WTC11 (cell line): ENCODE measurements at regions not wholly inside any gene's neighbourhood (a gene's known extent, or its start where the extent isn't known, plus 50 kb on each side); places are given as distances from the start of the nearest gene placed in this dataset.

Source experiments
- ATAC-seq: fragments of 200-7000 bp; cut with Tn5 transposase; 2 replicates; pipeline ENCODE4 v1.10.0; 2021; ENCODE audit warnings: mild to moderate bottlenecking, moderate library complexity
- CTCF ChIA-PET: fragments of 300-600 bp; sonication (Branson Sonifier 250); formaldehyde crosslinking; loops from one replicate; lab custom pipeline; 2021; ENCODE audit warnings: antibody characterized with exemption; lab: Charles Lee
- POLR2A ChIA-PET: fragments of 350-600 bp; sonication (Branson Sonifier 250); formaldehyde crosslinking; loops from one replicate; lab custom pipeline; 2021; ENCODE audit warnings: antibody characterized with exemption; lab: Charles Lee
- DNase-seq: peaks from one replicate; pipeline ENCODE4 v3.0.0; 2021; ENCODE audit warnings: low spot score
- H3K27ac Mint-ChIP-seq: 2 replicates; pipeline ENCODE4 v1.8.0; 2021; ENCODE audit warnings: mixed read lengths
- H3K27me3 Mint-ChIP-seq: 2 replicates; pipeline ENCODE4 v1.8.0; 2021; ENCODE audit warnings: low read depth, mild to moderate bottlenecking, moderate library complexity, mixed read lengths
- H3K36me3 Mint-ChIP-seq: 2 replicates; pipeline ENCODE4 v1.8.0; 2021; ENCODE audit warnings: mixed read lengths
- H3K4me1 Mint-ChIP-seq: 2 replicates; pipeline ENCODE4 v1.8.0; 2022; ENCODE audit warnings: mixed read lengths
- H3K4me3 Mint-ChIP-seq: 2 replicates; pipeline ENCODE4 v1.8.0; 2021; ENCODE audit warnings: mild to moderate bottlenecking, moderate library complexity, mixed read lengths
- H3K9me3 Mint-ChIP-seq: 2 replicates; pipeline ENCODE4 v1.8.0; 2021; ENCODE audit warnings: mixed read lengths
- EMX1 ChIP-seq: fragments of 250-450 bp; sonication (Bioruptor Pico); IDR thresholded peaks from 2 replicates; pipeline ENCODE4 v1.8.0; 2021; ENCODE audit warnings: mild to moderate bottlenecking
- GRHL2 ChIP-seq: fragments of 250-450 bp; sonication (Bioruptor Pico); IDR thresholded peaks from 2 replicates; pipeline ENCODE4 v1.8.0; 2022; ENCODE audit warnings: mild to moderate bottlenecking, moderate library complexity; ENCODE audit not compliant: insufficient replicate concordance, severe bottlenecking
- KAT7 ChIP-seq: sonication (generic); formaldehyde crosslinking; IDR thresholded peaks from 2 replicates; pipeline ENCODE4 v1.8.1; 2023; ENCODE audit warnings: missing genetic modification reagents, mild to moderate bottlenecking, borderline replicate concordance
- NFYB ChIP-seq: sonication (generic); formaldehyde crosslinking; conservative IDR thresholded peaks from 2 replicates; pipeline ENCODE4 v1.8.0; 2022; ENCODE audit warnings: low read depth, missing genetic modification reagents
- NR2C2 ChIP-seq: sonication (generic); formaldehyde crosslinking; IDR thresholded peaks from 2 replicates; pipeline ENCODE4 v1.8.0; 2022; ENCODE audit warnings: mild to moderate bottlenecking, missing genetic modification reagents
- OVOL2 ChIP-seq: fragments of 250-450 bp; sonication (Bioruptor Pico); IDR thresholded peaks from 2 replicates; pipeline ENCODE4 v1.9.0; 2021; ENCODE audit warnings: mild to moderate bottlenecking, borderline replicate concordance
- RELA ChIP-seq: sonication (generic); formaldehyde crosslinking; IDR thresholded peaks from 2 replicates; pipeline ENCODE4 v1.8.1; 2022; ENCODE audit warnings: missing genetic modification reagents, mild to moderate bottlenecking, borderline replicate concordance
- TCF7 ChIP-seq: sonication (generic); formaldehyde crosslinking; IDR thresholded peaks from 2 replicates; pipeline ENCODE4 v1.8.0; 2022; ENCODE audit warnings: mild to moderate bottlenecking, low read depth, missing genetic modification reagents, moderate library complexity
- TF ChIP-seq, protein P1 (sequence below): sonication (generic); formaldehyde crosslinking; IDR thresholded peaks from 2 replicates; pipeline ENCODE4 v1.8.0; 2022; ENCODE audit warnings: mild to moderate bottlenecking, missing genetic modification reagents
- TF ChIP-seq, protein P2 (sequence below): sonication (generic); formaldehyde crosslinking; IDR thresholded peaks from 2 replicates; pipeline ENCODE4 v1.8.1; 2022; ENCODE audit warnings: low read depth, missing genetic modification reagents, borderline replicate concordance
- TF ChIP-seq, protein P3 (sequence below): sonication (generic); formaldehyde crosslinking; IDR thresholded peaks from 2 replicates; pipeline ENCODE4 v1.8.1; 2022; ENCODE audit warnings: mild to moderate bottlenecking, missing genetic modification reagents, moderate library complexity, borderline replicate concordance
- TF ChIP-seq, protein P4 (sequence below): sonication (generic); formaldehyde crosslinking; IDR thresholded peaks from 2 replicates; pipeline ENCODE4 v1.8.1; 2023; ENCODE audit warnings: mild to moderate bottlenecking, missing genetic modification reagents
- TF ChIP-seq, protein P5 (sequence below): sonication (generic); formaldehyde crosslinking; IDR thresholded peaks from 2 replicates; pipeline ENCODE4 v1.8.1; 2023; ENCODE audit warnings: mild to moderate bottlenecking, missing genetic modification reagents, moderate library complexity
- TF ChIP-seq, protein P6 (sequence below): sonication (generic); formaldehyde crosslinking; conservative IDR thresholded peaks from 2 replicates; pipeline ENCODE4 v1.8.1; 2022; ENCODE audit warnings: mild to moderate bottlenecking, missing genetic modification reagents
- TF ChIP-seq, protein P7 (sequence below): fragments of 250-450 bp; sonication (Bioruptor Pico); conservative IDR thresholded peaks from 2 replicates; pipeline ENCODE4 v1.9.0; 2021; ENCODE audit warnings: mild to moderate bottlenecking
- TF ChIP-seq, protein P8 (sequence below): sonication (generic); formaldehyde crosslinking; conservative IDR thresholded peaks from 2 replicates; pipeline ENCODE4 v1.8.1; 2023; ENCODE audit warnings: mild to moderate bottlenecking, low read depth, missing genetic modification reagents, moderate library complexity
- TF ChIP-seq, protein P9 (sequence below): sonication (generic); formaldehyde crosslinking; IDR thresholded peaks from 2 replicates; pipeline ENCODE4 v1.8.1; 2023; ENCODE audit warnings: mild to moderate bottlenecking, missing genetic modification reagents

DNA sequence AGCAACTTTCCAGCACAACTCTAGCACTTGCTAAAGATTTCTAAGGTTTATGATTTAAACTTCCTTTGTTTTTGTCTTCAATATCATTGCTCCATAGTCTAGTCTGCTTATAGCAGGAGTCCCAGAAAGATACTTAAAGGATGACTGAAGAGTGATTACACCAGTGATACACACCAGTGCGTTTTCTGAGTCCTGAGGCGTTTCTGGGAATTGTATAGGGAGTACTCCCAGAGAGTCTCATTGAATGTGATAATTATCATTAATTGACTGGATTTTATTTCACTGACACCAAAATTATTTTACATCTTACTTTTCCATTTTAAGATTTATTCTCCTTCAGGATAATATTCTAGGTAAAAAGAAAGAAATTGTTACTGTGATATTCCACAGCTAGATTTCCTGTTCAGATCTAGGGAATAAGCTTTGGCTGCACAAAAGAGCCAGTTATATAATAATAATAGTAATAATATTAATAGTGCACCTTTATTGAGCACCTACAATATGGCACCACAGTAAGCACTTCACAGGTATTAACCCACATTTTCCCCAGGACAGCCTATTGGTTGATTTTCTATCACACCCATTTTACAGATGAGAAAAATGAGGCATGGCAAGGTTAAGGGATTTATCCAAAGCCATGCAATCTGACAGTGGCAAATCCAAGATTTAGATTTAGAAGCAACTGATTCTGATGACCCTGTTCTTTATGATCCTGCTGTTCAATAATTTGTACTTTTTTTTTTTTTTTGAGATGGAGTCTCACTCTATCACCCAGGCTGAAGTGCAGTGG lies 62.6 kb downstream of the IRX5 start:
- no peaks in the 10 kb centered on the region for H3K9me3 Mint-ChIP-seq
- no peaks in the 10 kb centered on the region for H3K27me3 Mint-ChIP-seq
- no peak for ATAC-seq
- H3K36me3 Mint-ChIP-seq = no peaks in the 10 kb centered on the region
- H3K27ac Mint-ChIP-seq = no peak overlapping the region
- CTCF ChIA-PET = no interaction called here
- TF ChIP-seq, protein P1, sequence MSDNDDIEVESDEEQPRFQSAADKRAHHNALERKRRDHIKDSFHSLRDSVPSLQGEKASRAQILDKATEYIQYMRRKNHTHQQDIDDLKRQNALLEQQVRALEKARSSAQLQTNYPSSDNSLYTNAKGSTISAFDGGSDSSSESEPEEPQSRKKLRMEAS (CRISPR knock-in tag) = no peak
- TF ChIP-seq, protein P2, sequence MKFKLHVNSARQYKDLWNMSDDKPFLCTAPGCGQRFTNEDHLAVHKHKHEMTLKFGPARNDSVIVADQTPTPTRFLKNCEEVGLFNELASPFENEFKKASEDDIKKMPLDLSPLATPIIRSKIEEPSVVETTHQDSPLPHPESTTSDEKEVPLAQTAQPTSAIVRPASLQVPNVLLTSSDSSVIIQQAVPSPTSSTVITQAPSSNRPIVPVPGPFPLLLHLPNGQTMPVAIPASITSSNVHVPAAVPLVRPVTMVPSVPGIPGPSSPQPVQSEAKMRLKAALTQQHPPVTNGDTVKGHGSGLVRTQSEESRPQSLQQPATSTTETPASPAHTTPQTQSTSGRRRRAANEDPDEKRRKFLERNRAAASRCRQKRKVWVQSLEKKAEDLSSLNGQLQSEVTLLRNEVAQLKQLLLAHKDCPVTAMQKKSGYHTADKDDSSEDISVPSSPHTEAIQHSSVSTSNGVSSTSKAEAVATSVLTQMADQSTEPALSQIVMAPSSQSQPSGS (CRISPR knock-in tag) = no peak
- TF ChIP-seq TCF7 (CRISPR knock-in tag) (no peak), EMX1 (CRISPR knock-in tag) (no peak), KAT7 (CRISPR knock-in tag) (no peak), NFYB (no peak), RELA (CRISPR knock-in tag) (no peak), NR2C2 (CRISPR knock-in tag) (no peak)
- TF ChIP-seq, protein P3, sequence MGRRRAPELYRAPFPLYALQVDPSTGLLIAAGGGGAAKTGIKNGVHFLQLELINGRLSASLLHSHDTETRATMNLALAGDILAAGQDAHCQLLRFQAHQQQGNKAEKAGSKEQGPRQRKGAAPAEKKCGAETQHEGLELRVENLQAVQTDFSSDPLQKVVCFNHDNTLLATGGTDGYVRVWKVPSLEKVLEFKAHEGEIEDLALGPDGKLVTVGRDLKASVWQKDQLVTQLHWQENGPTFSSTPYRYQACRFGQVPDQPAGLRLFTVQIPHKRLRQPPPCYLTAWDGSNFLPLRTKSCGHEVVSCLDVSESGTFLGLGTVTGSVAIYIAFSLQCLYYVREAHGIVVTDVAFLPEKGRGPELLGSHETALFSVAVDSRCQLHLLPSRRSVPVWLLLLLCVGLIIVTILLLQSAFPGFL = no peak
- TF ChIP-seq, protein P4, sequence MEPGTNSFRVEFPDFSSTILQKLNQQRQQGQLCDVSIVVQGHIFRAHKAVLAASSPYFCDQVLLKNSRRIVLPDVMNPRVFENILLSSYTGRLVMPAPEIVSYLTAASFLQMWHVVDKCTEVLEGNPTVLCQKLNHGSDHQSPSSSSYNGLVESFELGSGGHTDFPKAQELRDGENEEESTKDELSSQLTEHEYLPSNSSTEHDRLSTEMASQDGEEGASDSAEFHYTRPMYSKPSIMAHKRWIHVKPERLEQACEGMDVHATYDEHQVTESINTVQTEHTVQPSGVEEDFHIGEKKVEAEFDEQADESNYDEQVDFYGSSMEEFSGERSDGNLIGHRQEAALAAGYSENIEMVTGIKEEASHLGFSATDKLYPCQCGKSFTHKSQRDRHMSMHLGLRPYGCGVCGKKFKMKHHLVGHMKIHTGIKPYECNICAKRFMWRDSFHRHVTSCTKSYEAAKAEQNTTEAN (CRISPR knock-in tag) = no peak
- TF ChIP-seq, protein P5, sequence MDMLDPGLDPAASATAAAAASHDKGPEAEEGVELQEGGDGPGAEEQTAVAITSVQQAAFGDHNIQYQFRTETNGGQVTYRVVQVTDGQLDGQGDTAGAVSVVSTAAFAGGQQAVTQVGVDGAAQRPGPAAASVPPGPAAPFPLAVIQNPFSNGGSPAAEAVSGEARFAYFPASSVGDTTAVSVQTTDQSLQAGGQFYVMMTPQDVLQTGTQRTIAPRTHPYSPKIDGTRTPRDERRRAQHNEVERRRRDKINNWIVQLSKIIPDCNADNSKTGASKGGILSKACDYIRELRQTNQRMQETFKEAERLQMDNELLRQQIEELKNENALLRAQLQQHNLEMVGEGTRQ (CRISPR knock-in tag) = no peak
- TF ChIP-seq, protein P6, sequence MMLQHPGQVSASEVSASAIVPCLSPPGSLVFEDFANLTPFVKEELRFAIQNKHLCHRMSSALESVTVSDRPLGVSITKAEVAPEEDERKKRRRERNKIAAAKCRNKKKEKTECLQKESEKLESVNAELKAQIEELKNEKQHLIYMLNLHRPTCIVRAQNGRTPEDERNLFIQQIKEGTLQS = no peak
- TF ChIP-seq, protein P7, sequence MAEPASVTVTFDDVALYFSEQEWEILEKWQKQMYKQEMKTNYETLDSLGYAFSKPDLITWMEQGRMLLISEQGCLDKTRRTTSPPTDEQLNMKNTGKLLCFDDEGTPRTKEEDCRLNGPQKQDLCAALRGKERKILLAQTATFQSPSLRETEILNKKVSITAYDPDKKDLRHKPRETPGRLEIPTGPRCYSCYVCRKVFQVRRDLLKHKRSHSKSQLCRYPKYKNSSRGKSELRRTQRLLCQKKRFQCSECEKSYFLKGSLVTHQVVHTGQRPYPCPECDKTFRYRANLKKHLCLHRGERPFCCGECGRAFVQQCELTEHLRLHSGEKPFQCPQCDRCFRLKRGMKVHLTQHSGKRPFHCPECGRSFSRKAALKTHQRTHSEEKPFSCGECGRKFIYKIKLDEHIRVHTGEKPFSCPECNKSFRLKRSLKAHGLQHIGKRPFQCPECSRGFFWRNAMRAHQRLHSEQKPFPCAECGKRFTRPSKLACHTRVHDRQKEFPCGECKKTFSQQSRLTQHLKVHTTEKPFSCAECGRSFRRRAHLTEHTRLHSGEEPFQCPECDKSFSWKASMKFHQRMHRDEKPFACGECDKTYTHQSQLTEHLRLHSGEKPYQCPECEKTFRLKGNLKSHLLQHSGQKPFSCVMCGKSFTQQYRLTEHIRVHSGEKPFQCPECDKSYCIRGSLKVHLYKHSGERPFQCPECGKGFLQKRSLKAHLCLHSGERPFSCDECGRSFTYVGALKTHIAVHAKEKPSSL (CRISPR knock-in tag) = no peak
- no peaks in the 10 kb centered on the region for H3K4me1 Mint-ChIP-seq
- no peak overlapping the region for H3K4me3 Mint-ChIP-seq
- POLR2A ChIA-PET = no interaction called here
- no peak for DNase-seq

DNA sequence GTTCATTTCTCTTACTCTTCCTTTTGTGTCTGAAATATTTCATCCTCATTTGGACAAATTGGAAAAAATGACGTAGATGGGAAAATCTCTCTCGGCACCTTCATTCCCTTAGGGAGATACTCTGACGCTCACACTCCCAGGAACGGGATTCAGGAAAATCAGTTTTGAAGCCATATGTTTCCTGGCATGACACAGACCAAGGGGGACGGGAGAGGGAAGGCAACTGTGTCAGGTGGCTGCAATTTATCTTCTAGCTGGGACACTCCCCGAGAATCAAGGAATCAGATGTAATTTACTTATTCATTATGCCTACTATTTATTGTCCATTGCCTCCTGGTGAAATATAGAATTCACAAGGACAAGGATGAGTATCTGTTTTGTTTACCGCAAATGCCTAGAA lies 65.5 kb downstream of the IRX5 start:
- H3K36me3 Mint-ChIP-seq = no peaks in the 10 kb centered on the region
- no peaks in the 10 kb centered on the region for H3K27me3 Mint-ChIP-seq
- no peak overlapping the region for H3K27ac Mint-ChIP-seq
- ATAC-seq (no peak), DNase-seq (no peak)
- H3K9me3 Mint-ChIP-seq = no peaks in the 10 kb centered on the region
- no peak overlapping the region for H3K4me3 Mint-ChIP-seq
- CTCF ChIA-PET = interaction anchor here (1.3 kb wide), 1 partner anchor 39 kb away, joined by 3 read pairs; no protein-coding TSS in a partner anchor
- POLR2A ChIA-PET = no interaction called here
- no peaks in the 10 kb centered on the region for H3K4me1 Mint-ChIP-seq
- TF ChIP-seq GRHL2 (CRISPR knock-in tag) = no peak
- TF ChIP-seq, protein P8, sequence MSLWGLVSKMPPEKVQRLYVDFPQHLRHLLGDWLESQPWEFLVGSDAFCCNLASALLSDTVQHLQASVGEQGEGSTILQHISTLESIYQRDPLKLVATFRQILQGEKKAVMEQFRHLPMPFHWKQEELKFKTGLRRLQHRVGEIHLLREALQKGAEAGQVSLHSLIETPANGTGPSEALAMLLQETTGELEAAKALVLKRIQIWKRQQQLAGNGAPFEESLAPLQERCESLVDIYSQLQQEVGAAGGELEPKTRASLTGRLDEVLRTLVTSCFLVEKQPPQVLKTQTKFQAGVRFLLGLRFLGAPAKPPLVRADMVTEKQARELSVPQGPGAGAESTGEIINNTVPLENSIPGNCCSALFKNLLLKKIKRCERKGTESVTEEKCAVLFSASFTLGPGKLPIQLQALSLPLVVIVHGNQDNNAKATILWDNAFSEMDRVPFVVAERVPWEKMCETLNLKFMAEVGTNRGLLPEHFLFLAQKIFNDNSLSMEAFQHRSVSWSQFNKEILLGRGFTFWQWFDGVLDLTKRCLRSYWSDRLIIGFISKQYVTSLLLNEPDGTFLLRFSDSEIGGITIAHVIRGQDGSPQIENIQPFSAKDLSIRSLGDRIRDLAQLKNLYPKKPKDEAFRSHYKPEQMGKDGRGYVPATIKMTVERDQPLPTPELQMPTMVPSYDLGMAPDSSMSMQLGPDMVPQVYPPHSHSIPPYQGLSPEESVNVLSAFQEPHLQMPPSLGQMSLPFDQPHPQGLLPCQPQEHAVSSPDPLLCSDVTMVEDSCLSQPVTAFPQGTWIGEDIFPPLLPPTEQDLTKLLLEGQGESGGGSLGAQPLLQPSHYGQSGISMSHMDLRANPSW (CRISPR knock-in tag) = no peak
- no peak for TF ChIP-seq OVOL2 (CRISPR knock-in tag)
- TF ChIP-seq, protein P1 (CRISPR knock-in tag) = no peak
- TF ChIP-seq, protein P9, sequence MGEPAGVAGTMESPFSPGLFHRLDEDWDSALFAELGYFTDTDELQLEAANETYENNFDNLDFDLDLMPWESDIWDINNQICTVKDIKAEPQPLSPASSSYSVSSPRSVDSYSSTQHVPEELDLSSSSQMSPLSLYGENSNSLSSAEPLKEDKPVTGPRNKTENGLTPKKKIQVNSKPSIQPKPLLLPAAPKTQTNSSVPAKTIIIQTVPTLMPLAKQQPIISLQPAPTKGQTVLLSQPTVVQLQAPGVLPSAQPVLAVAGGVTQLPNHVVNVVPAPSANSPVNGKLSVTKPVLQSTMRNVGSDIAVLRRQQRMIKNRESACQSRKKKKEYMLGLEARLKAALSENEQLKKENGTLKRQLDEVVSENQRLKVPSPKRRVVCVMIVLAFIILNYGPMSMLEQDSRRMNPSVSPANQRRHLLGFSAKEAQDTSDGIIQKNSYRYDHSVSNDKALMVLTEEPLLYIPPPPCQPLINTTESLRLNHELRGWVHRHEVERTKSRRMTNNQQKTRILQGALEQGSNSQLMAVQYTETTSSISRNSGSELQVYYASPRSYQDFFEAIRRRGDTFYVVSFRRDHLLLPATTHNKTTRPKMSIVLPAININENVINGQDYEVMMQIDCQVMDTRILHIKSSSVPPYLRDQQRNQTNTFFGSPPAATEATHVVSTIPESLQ (CRISPR knock-in tag) = no peak
